ENCODE measurements at regions not wholly inside any gene's neighbourhood (a gene's known extent, or its start where the extent isn't known, plus 50 kb on each side); places are given as distances from the start of the nearest gene placed in this dataset.
"Not testable (repeated sequence)": the region's sequence is repeated elsewhere in the genome, so short reads cannot be mapped to it uniquely, and the experiment has no call there.

DNA sequence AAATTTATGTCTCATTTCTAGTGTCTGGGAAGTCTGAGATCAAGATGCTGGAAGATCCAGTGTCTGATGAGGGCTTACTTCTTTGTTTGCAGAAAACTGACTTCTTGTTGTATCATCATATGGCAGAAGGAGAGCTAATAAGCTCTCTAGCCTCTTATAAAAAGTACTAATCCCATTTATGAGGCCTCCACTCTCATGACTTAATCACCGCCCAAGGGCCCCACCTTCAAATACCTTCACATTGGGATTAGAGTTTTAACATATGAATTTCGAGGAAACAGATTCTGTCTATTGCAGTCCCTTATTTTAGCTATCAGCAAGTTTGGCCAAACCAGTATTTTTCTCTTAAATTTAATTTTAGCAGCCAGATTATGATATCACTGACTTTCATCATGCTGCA lies 150.2 kb upstream of the TMPRSS15 start:
- DNase-seq = no peak

DNA sequence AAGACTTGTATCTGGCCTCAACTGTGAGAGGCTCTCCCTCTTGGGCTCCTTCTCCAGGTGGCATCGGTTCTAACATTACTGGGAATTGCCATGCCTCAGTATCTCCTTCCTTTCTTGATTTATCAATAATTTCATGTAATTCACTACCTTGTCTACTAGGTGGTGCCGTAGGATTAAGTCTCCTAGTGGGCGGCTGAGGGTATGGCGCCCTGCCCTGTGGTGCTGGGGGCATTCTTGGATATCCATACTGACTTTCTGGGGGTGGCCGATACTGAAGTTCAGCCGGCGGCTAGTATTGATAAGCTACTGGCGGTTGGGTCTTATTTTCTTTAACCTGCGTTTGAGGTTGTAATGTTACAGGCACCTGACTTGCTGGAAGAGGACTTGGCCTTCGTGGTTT lies 164.2 kb upstream of the TMPRSS15 start:
- not testable (repeated sequence) for DNase-seq

DNA sequence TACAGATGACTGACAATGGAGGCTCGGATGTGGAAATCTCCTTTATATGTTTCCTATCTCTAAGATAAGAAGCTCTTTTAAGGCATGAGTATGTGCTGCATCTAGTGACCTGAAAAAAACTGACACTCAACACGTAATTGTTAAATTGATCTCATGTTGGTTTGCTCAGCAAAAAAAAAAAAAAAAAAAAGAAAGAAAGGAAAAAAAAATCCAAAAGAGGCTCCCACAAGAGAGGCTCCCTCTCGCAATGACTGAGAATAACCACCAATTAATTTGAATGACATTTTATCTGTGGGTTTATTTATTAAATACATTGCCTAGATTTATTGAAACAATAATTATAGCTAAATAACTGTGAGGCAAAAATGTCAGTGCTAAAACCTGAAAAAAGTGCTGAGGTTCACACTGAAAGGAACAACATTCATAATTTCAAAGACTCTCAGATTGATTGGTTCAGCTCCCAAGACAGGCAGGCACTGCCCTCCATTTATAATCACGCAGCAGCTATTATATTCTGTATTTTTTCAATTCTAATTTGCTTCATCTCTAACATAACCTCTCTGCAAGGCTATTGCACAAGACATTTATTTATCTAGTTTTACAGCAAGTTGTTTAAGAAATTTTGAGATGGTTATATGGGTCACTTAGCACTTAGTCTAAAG lies 184.5 kb upstream of the TMPRSS15 start:
- DNase-seq = no peak

DNA sequence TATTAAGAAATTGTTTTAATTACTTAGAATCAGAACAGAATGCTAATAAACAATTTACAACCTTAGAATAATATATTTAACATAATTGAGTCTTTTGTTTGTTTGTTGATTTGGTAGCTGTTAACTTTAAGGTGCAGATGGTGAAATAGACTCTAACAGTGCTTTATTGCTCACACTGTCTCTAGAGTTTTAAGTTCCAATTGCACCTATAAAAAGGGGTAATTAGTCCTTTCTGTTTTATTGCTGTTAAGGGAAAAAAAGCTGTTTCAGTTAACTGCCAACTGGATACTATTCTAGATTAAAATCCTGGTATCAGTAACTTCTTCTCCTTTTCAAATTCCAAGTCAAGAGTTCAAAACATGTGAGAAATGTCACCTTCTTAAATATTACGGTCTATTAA lies 197.6 kb upstream of the TMPRSS15 start:
- no peak for DNase-seq

DNA sequence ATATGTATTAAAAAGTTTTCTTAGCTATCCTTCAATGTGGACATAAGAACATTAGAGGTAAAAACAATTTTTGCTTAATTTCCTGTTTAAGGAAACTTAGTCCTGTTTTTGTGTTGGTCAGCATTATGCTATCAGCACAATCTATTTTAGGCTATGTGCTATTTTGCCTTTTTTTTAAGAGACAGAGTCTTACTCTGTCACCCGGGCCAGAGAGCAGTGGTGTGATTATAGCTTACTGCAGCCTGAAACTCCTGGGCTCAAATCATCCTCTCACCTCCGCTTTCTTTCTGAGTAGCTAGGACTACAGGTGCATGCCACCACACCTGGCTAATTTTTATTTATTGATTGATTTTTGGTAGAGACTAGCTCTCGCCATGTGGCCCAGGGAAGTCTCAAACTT lies 199.1 kb upstream of the TMPRSS15 start:
- DNase-seq = no peak

DNA sequence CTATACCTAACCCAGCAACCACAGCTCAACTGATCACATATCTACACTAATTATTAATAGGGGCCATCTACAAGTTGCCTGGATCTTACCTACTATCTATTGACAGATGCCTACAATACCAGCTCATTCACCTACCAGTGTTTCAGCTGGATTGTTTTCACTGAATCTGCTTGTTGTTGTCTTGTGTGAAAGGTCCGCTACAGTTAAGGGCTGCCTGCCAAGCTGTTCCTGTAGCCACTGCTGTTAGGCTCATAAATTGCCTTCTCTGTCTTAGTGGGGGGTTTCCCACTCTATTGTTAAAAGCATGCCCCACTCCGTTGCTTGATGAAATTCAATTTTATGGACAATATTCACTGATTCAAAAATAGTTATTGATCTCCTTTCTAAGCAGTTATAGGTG lies 199.7 kb upstream of the TMPRSS15 start:
- DNase-seq = no peak

DNA sequence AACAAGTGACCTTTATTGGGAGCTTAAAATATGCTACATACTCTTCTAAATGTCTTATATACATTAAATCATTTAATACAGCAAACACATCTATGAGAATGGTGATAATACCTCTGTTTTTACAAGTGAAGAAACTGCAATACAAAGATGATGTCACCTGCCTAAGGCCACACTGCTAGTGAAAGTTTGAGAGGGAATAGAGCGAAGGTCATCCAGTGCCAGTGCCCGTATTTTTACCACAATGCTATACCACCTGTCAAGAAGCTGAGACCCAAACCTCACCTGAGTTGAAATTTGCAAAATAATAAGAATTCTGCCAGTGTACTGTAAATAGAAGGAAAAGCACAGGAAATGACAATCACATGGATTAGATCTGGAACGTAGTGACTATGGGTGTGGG lies 200.4 kb upstream of the TMPRSS15 start:
- no peak for DNase-seq

DNA sequence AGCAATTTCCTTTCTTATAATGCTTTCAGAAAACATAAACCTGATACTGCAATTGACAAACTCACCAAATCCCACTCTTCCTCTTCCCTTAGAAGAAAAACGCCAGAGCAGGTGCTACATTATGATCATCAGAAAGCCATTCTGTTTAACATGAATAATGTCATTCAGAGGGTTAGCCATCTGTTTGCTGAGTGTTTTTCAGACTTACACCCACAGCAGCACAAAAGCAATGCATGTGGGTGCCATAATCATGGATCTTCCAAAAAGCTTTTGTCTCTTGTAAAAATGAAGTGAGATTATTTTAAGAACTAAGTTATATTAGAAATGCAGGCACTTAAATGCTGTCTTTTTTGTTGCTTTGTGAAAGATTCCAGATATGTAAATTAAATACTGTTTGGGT lies 204.6 kb upstream of the TMPRSS15 start:
- DNase-seq = no peak

DNA sequence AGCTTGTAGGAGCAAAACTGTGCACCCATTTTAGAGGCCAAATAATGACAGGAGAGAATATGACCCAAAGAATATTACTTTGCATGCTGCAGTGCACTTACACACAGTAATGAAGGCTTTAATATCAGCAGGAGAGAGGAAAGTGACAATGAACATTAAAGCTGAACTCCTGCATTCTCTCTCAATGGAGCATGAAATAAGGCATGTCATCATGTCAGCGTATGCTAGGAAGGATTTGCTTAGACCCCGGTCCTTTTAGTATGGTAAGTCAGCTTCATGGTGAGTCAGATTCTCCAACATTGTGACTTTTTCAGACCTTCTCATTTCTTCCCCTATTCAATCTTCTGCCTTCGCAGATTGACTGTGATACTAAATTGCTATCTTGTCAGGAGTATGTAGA lies 210.7 kb upstream of the TMPRSS15 start:
- DNase-seq = no peak

DNA sequence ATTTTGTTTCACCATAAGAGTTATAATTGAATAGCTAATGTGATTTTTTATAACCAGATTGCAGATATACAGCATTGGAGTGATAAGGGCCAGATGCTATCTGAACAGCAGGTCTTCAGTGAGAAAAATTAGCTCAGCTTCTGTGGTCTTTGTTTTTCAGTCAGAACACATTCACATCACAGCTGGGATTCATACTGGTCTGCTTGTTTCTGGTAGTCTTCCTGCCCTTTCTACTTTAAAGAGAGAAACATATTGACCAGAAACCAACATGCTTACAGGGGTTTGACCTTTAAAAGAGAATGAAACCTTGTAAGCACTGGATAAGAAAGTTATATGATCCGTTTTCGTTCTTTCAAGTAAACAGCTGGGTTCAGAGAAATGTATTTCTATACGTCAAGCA lies 213.7 kb upstream of the TMPRSS15 start:
- DNase-seq = no peak

DNA sequence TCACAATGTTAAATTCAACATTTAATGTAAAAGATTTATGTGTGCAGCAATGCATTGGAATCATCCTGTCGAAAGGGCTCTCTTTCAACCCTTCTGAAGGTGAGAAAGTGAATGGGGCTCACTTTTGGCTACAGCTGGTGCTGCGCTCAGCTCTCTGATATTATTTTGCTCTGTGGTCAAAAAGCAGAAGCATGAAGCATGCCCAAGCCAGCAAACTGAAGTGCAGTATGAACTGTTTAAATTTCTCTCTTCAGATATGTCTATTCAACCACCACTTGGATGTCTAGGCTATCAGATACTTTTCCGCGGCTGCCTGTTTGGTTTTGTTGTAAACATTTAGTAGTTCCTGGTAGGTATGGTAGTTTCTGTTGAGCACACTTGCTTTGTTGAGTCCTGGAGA lies 216.9 kb upstream of the TMPRSS15 start:
- no peak for DNase-seq

DNA sequence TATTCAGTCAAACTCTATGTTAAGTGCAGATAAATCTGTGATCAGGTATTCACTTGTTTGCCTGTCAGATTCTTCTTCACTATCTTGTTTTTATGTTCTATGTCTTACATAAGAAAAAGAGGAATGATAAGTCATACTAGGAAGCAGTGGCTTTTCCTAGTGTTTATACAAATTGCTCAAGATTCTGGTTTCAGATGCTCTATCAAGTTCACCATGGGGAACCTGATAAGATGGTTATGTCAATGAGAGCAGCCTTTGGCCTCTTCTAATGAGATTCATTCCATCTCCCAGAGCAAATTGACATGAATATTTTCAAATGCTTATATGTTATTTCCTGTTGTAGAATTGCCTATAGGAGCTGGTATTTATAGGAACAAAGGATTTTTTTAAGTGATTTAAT lies 218.8 kb upstream of the TMPRSS15 start:
- DNase-seq = no peak

DNA sequence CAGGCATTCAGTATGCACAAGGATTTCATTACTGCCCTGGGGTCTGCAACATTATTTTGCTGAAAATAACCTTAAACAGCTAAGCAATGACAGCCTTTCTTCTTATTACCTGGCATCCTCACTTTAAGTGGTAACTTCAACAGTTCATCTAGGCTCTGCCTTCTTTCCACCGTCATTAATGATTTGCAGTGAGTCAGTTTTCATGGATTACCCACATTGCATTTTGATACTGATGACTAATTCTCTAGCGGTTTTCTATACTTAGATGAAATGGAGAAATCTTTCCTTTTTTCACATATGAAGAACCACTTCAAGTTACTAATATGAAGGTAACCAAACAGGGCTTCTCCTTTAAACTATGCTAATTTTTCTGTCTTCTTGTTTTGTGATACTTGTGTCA lies 226.9 kb upstream of the TMPRSS15 start:
- no peak for DNase-seq

DNA sequence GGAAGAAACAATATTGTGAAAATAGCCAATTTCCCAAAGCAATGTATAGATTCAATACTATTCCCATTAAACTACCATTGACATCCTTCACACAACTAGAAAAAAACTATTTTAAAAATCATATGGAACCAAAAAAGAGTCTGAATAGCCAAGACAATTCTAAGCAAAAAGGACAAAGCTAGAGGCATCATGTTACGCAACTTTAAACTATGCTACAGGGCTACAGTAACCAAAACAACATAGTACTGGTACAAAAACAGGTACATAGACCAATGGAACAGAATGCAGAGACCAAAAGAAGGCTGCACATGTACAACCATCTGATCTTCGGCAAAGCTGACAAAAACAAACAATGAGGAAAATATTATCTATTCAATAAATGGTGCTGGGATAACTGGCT lies 233.3 kb upstream of the TMPRSS15 start:
- no peak for DNase-seq

DNA sequence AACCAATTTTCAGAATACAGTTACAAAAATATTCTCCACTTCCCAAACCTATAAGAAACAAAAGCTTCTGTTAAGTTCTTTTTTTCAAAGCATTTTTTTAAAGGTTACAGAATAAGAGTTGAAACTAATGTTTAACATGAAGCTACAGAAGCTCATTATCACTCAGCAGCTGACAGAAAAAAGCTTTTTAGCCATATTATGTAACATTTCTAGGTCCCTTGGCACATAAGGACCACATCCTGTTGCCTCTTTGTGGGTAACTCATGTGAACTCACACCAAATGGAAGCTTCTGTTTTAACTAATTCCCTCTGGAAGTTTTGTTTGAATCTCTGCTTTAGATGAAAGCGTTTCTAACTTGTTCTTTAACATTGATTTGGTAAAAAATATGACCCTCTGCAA lies 242.5 kb upstream of the TMPRSS15 start:
- no peak for DNase-seq

DNA sequence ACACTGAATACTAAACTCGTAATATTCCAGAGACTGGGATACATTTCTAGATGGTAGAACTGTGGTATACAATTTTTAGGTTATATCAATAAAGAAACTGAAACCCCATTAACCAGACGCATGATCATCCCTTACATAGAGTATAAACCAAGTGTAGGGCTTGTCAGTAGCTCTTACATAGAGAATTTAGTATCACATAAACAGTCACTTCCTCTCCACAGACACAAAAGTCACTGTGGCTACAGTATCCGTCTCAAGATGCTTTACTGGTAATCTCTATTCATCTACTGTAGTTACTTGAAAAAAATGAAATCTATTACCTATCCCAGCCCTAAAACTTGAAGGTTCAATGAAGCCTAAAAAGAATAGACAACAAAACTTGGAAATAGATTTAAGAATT lies 252.3 kb upstream of the TMPRSS15 start:
- no peak for DNase-seq

DNA sequence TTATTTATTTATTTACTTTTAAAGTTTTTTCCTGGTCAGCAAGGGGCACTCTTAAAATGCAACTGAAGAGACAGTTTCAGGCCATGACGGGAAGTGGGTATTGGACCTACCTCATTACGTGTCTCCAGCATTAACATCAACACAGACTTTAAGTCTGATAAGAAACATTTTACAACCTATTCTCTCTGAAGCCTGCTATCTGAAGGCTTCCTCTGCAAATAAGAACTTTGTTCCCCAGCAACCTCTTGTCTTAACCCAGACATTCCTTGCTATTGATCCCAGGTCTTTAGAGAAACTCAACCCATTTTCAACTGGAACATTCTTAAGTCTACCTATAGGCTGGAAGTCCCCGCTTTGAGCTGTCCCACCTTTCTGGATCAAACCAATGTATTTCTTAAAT lies 258.3 kb upstream of the TMPRSS15 start:
- no peak for DNase-seq

DNA sequence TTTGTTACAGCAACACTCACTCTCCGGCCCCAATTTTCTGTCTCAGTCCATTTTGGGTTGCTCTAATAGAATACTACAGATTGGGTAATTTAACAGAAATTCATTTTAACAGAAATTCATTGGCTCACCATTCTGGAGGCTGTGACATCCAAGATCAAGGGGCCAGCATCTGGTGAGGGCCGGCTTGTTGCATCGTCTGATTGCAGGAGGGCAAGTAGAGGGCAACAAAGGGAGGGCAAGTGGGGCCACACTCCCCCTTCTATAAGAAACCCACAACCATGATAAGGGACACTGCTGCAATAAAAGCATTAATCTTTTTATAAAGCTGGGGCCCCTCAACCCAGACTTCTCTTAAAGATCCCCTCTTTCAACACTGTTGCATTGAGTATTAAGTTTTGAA lies 260.1 kb upstream of the TMPRSS15 start:
- DNase-seq = no peak

DNA sequence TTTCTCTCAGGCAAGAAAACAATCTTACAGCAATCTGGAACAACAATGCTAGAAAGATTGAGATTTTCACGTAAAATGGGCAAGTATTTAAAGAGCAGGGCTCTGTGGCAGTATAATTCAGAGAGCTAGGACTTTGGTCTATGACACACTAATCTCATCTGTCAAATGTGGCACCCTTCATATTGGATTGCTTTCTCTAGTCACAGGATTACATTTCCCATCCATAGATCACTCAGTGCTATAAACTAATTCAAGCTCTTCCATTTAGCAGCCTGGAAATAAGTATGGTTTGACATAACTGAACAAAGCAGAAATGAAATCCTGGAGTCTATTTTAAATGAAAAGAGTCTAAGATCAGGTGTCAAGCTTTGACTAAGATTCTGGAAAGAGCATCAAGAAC lies 263.1 kb upstream of the TMPRSS15 start:
- DNase-seq = no peak

DNA sequence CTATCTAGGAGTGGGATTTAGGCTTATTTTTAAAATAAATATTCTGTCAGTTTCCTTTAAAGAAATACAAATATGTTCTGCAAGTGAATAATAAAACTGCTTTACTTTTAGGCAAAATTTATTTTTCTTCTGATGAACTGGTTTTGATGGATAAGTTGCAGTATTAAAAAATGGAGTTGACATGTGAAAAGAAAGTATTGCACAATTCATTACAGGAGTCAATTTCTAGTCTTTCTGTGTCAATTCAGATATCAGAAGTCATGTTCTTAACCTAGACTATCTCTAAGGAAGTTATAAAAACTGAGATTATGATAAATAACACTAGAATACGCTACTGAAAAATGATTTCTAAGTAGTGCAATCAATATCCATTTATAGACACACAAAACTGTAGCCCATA lies 270.2 kb upstream of the TMPRSS15 start:
- DNase-seq = no peak

DNA sequence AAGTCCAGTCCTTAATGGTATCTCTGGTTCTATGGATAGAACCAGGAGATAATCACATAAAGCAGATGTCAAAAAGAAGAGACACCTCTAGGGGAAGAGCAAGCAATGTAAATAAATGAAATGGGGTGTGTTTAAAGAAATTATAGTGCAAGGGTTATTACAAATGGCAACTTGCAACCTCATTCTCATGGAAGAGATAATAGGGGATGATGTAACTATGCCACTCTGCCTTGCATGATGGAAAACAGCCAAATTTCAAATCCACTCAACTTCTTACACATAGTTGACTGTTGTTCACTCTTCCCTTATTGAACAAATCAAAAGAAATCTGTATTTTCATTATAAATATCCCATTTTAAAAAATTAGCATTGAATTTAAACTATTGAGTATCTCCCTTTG lies 274.0 kb upstream of the TMPRSS15 start:
- DNase-seq = no peak

DNA sequence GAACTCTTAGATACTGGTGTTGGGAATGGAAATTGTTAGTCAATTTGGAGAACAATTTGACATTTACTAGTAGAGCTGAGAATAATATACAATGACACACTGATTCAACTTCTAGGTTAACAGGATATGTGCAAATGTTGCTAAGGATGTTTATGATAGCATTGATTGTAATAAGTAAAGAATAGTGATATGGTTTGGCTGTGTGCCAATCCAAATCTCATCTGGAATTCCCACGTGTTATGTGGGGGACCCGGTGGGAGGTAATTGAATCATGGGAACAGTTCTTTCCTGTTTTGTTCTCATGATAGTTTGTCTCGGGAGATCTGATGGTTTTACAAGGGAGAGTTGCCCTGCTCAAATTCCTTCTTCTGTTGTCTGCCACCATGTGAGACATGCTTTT lies 302.4 kb upstream of the TMPRSS15 start:
- DNase-seq = no peak

DNA sequence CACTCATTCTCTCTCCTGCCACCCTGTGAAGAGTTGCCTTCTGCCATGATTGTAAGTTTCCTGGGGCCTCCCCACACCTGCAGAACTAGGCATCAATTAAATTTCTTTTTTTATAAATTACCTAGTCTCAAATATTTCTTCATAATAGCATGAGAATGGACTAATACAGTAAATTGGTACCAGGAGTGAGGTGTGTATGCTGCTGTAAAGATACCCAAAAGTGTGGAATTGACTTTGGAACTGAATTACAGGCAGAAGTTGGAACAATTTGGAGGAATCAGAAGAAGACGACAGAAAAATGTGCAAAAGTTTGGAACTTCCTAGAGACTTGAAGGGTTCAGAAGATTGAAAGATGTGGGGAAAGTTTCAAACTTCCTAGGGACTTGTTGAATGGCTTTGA lies 308.1 kb upstream of the TMPRSS15 start:
- no peak for DNase-seq

DNA sequence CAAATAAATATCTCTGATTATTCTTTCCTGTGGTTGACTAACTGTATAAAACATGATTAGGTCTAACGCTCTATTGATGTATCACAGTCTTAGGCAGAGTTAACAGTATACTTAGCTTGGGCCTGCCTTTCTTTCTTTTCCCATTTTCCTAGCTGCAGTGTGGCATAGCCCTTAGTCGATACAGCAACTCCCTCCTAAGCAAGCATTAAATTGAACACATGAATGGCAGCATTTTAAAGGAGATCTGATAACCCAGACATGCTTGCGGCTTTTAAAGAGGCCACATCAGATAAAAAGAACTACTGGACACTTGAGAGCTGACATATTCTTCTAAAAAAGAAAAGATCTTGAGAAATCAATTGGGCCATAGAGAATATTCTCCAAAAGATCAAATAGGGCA lies 312.0 kb upstream of the TMPRSS15 start:
- DNase-seq = no peak

DNA sequence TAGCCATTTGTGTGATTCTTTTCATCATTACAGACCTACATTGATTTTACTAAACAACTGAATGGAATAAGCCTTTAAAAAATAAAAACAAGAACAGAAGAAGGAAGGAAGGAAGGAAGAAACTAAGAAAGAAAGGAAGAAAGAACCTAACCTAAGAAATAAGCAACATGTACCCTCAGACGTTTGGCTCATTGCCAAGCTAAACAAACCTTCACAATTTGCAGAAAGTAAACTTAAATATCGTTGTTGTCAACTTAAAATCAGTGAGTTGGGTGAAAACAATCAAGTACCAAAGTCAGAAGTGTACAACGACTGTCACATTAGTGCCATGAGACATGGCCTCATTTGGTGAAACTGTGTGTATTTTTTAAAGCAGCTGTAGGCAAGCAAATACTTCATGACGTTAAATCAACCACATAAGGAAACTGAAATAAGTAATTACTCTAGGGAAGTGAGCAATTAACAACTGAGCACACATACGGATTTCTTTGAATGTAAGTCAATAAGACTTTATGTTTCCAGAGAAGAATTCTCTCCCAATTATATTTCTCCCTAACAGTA lies 313.1 kb upstream of the TMPRSS15 start:
- no peak for DNase-seq

DNA sequence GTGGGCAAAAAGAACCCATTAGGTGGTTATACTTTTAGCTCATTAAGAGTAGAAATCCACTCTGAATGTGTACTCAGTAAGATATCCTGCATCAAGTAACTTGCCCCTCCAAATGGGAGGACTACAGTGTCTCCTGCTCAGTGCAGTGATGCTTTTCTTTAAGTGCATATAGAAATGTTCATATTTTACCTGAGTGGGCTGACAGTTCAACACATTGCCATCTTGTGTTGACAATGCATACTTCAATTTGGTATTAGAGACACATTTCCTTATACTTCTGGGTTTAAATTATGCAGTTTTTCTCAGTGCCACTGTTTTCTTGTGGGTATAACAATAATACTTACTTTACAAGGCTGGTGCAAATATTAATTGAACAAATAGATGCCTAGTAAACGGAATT lies 318.6 kb upstream of the TMPRSS15 start:
- no peak for DNase-seq

Measured in activated CD8-positive, alpha-beta memory T cell treated with anti-CD3 and anti-CD28 coated beads for 24 hours (primary cell).